ENCODE measurements at regions not wholly inside any gene's neighbourhood (a gene's known extent, or its start where the extent isn't known, plus 50 kb on each side); places are given as distances from the start of the nearest gene placed in this dataset.

DNA sequence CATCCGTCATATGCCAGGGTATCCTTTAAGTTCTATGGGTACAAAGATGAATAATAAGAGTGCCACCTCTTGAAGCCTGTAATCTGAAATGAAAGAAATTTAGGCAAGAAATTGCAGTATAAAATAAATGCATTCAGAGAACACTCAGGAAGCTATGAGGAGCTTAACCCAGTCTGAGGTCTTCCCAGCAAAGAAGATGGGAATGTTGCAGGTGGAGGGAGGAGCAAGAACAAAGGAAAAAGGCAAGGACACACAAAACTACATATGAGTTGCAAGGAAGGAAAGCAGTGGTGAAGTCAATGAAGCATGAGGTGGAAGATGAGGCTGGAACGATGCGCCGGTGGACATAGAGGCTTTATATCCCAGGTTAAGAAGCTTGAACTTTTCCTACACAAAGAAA lies 67.0 kb upstream of the DST start:
- DNase-seq, result no peak

DNA sequence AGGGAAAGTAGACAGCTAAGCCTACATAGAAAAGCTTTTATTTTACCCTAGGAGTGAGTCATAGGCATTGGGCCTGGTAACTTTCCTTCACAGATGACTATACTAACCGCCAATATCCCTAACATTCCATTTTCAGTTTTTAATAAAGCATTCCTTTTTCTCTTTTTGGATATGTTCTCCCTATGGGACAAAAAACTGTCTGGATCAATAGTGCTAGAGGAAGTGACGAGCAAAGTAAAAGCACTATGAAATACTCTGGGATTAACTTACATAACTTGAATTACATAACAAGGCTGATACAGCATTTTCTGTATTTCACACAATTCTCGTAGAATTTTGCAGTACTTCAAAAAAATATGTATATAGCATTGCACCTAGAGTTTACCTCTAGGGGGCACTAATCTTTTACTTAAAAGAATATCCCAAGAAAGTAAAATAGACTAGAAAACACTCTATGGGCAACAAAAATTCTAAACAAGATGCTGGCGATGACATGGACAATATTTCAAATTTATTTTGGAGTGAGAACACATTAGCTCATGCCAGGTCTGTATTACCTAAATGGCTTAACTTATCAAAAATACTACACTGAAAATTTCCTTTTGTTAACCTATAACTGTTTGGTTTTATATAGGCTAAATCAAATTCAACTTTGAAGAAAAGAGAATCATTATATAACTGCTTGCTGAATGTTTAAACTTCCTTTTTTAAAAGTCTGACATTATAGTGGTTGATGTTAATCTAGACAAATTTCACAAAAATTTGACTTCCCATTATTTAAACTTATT lies 66.3 kb upstream of the DST start:
- no peak for DNase-seq

DNA sequence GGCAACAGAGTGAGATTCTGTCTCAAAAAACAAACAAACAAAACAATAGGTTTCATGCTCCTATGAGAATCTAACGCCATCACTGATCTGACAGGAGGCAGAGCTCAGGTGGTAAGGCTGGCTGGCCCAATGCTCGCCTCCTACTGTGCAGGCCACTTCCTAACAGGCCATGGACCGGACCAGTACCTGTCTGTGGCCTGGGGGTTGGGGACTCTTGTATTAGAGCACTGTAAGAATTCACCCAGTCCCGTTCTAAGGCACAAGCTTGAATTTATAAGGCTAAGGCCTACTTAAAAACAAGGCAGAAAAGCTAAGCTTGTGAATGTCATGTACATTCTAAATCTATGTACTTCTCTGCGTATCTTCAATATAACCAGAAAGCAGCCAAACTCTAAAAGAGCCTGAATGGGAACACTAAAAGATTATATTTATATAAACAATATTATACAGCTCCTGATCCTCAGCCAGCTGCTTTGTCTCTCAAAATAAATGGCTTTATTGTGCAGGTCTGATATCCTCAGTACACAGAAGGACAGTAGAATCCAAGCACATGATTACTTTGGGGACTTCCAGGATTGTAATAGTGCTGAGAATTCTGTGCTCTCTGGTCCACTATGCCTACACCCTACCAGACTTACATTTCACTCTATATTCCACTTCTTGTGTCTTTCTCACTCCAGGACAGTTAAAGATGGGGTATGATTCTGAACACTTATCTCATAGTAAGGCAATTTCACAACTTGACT lies 64.5 kb upstream of the DST start:
- no peak for DNase-seq

DNA sequence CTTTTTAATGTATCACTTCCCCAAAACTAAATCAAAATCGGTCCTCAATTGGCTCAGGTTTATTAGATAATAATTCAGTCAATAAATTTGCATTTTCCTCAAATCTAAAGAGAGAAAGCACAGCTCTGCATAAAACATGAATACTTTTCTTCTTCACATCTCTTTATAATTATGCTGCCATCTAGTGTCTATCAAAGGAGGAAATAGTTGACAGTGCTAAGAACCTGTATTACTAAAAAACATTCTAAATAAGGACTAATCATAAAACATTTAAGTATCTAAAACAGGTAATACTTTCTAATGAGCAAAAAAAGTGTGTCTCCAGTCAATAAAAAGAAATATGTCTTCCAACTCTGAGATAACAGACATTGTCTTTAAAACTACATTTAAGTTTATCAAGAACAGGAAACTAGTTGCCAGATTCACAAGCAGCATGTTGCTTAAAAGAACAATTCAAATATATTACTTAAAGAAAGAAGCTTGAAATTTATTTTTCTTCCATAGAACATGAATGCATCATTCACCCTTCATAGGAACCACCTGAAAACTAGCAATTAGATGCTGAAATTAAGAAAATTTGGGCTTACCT lies 56.5 kb upstream of the DST start:
- no peak for DNase-seq

DNA sequence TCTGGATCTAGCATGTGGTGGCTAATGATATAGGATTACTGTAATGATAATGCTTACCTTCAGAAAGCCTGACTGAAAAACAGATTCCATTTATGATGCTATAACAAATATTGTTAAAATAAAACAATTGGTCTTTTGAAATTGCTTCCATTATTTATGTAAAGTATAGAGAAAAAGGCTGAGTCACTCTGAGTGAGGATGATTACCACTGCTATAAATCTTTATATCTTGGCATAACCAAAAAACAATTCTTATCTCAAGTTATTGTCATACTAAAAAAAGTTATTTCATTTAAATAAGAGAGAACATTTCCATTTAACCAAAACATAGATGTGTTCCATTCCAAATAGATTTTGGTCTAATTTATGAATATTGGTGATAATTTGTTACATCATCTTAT lies 53.0 kb upstream of the DST start:
- no peak for DNase-seq

DNA sequence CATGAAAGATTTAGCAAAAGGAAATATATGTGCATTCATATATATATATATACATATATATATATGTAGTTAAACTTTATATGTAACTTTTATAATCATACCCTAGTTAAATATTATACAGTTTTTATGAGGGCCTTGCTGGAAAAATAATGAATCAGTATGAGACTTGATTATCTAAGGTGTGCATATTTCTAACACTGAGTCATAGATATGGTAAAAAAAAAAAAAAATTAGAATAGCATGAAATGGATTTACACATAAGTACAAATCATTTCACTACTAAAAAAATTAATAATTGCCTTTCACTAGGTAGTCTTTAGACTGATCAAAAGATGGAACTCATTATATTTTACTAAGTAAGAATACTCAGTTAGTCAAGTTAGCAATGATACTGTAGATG lies 51.3 kb upstream of the DST start:
- no peak for DNase-seq

DNA sequence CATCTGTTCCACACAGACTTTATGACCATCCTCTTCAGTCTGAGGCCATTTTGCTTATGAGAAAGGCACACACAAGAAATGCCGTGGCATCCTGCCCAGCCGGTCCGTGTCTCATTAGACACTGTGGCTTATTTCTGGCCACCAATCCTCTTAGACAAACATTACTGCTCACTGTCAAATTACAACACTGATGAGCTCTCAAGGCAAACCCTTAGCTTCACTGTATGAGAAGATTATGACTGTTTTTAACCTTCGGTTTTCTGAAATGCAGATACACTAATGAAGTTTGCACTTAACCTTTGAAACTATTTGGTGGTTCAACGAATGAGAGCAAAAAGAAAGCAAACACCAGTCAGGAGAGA lies 50.5 kb upstream of the DST start:
- DNase-seq, result no peak

DNA sequence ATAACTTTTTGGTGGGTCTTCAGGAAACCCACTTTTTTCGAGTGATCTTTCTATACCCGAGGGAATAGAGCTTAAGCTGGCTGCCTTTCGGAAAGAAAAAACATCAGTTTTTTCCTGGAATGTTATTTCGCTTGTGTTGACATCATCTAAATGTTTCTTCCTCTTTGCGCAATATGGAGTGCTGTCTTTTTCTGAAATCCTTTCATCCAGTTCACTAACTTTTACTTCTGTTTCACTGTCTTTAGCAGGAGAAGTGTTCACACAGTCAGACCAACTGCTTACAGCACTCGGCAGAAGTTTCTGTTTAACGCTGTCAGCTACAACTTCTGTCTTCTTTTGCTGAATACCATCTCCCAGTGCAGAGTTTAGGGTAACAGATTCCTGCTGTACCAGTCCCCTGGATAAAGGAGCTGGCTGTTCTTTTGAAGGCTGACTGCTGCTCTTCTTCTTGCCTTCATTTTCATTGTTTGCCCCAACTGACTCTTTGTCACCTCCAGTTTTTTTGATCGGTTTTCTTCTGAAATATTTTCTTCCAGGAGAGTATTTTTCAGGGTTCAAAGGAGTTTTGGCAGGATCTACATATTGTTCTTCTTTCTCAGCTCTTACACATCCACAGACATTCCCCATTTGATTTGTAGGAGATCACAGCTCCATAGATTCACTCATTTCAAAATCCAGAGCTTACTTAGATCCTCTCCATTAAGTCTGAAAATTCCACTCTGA lies 50.0 kb upstream of the DST start:
- DNase-seq, result no peak
